ENCODE measurements at regions not wholly inside any gene's neighbourhood (a gene's known extent, or its start where the extent isn't known, plus 50 kb on each side); places are given as distances from the start of the nearest gene placed in this dataset.
A peak's percentile ranks its signal among the peaks of the same experiment; 100 is the strongest.

DNA sequence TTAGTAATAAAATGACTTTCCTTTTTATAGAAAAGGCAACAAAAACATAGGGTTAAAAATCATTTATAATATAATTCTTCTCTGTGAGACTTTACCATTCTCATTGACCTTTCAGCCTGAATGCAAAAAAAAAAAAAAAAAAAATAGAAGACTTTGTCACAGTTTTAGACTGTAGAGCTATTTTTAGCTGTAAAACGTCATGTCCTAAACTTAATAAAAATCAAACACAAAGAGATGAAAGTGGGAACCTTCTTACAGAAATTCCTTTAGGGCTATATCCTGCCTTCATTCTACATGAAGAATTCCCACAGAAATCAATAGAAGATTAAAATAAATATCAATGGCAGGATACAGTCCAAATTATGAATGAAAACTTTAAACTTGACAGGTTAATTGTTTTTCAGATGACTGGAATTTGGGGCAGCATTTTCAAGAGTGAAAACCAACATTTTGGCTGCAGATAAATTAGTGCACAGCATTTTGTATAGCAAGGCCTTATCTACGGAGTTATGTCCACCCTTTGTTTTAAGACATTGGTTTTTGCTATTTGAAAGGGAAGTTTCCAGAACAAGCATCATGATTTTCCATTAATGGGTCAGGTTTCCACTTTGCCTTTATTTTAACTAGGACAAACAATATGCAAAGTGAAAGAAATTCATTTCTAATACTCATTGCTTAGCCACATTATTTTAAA lies 219.5 kb downstream of the SPCS3 start:
- Histone ChIP-seq H2BK15ac (ENCODE audit: low read depth, poor library complexity, severe bottlenecking) (no peak overlapping the region), H3K4me2 (ENCODE audit: low read length, poor library complexity, severe bottlenecking) (no peak overlapping the region), H3K79me1 (replicated peaks; ENCODE audit: low read length, poor library complexity, severe bottlenecking) (no peaks in the 10 kb centered on the region), H3K4me1 (ENCODE audit: control insufficient read depth, insufficient read depth, low read depth, low read length) (no peaks in the 10 kb centered on the region), H2AFZ (ENCODE audit: low read depth, low read length) (no peak overlapping the region), H4K8ac (ENCODE audit: low read length) (no peak overlapping the region), H3K9me3 (ENCODE audit: control insufficient read depth, low read length) (no peaks in the 10 kb centered on the region), H4K91ac (ENCODE audit: low read length) (no peak overlapping the region), H3K27ac (ENCODE audit: low read length, poor library complexity, severe bottlenecking) (no peak overlapping the region), H2BK12ac (ENCODE audit: low read length in 2 of 2) (no peak overlapping the region), H2AK5ac (ENCODE audit: low read length, severe bottlenecking) (no peak overlapping the region), H3K23ac (ENCODE audit: low read length in 2 of 2) (no peak overlapping the region), H3K18ac (ENCODE audit: low read depth in 1 of 2, low read length in 2 of 2) (no peak overlapping the region), H3K9ac (ENCODE audit: low read length) (peak overlapping the region; percentile 62), H3K14ac (ENCODE audit: low read length in 2 of 2) (no peak overlapping the region), H3K36me3 (ENCODE audit: control insufficient read depth in 1 of 2, insufficient read depth in 2 of 2, low read depth in 1 of 2, low read length in 2 of 2) (no peaks in the 10 kb centered on the region), H3K4me3 (ENCODE audit: insufficient read depth in 1 of 2, low read depth in 1 of 2, low read length in 2 of 2) (no peak overlapping the region), H2BK120ac (ENCODE audit: low read depth, low read length) (no peak overlapping the region), H2BK5ac (ENCODE audit: low read depth, low read length, poor library complexity, severe bottlenecking) (no peak overlapping the region), H3K4ac (ENCODE audit: low read depth in 1 of 2, low read length in 2 of 2) (no peak overlapping the region), H3K27me3 (ENCODE audit: control insufficient read depth in 1 of 2, insufficient read depth in 1 of 2, low read length in 2 of 2) (no peaks in the 10 kb centered on the region)
- WGBS: 100% methylated on average over 1 of the region's 2 CpGs
- no peak for DNase-seq

DNA sequence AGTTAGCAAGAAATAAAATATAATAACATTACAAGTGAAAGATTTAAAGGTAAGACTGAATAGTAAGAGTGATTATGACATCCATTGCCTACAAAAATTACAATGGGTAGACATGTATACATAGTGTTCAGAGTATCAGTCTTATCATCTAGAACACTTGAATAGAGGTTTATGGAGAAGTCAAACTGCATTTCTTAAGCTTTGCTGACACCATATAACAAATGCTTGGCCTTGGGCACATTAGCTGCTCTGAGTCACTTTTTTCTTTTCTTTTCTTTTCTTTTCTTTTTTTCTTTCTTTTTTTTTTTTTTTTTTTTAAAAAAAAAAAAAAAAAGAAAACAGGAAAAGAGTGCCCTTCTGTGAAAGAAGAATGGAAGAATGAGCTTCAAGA lies 220.0 kb downstream of the SPCS3 start:
- Histone ChIP-seq H3K9me3 (ENCODE audit: control insufficient read depth, low read length) (no peaks in the 10 kb centered on the region), H4K8ac (ENCODE audit: low read length) (no peak overlapping the region), H3K36me3 (ENCODE audit: control insufficient read depth in 1 of 2, insufficient read depth in 2 of 2, low read depth in 1 of 2, low read length in 2 of 2) (no peaks in the 10 kb centered on the region), H3K4me1 (ENCODE audit: control insufficient read depth, insufficient read depth, low read depth, low read length) (no peaks in the 10 kb centered on the region), H2AFZ (ENCODE audit: low read depth, low read length) (no peak overlapping the region), H2BK12ac (ENCODE audit: low read length in 2 of 2) (no peak overlapping the region), H3K9ac (ENCODE audit: low read length) (no peak overlapping the region), H2BK120ac (ENCODE audit: low read depth, low read length) (no peak overlapping the region), H3K79me1 (replicated peaks; ENCODE audit: low read length, poor library complexity, severe bottlenecking) (no peaks in the 10 kb centered on the region), H3K23ac (ENCODE audit: low read length in 2 of 2) (no peak overlapping the region), H3K18ac (ENCODE audit: low read depth in 1 of 2, low read length in 2 of 2) (no peak overlapping the region), H3K4me3 (ENCODE audit: insufficient read depth in 1 of 2, low read depth in 1 of 2, low read length in 2 of 2) (no peak overlapping the region), H2BK5ac (ENCODE audit: low read depth, low read length, poor library complexity, severe bottlenecking) (no peak overlapping the region), H2BK15ac (ENCODE audit: low read depth, poor library complexity, severe bottlenecking) (no peak overlapping the region), H4K91ac (ENCODE audit: low read length) (no peak overlapping the region), H3K4ac (ENCODE audit: low read depth in 1 of 2, low read length in 2 of 2) (no peak overlapping the region), H2AK5ac (ENCODE audit: low read length, severe bottlenecking) (no peak overlapping the region), H3K27me3 (ENCODE audit: control insufficient read depth in 1 of 2, insufficient read depth in 1 of 2, low read length in 2 of 2) (no peaks in the 10 kb centered on the region), H3K4me2 (ENCODE audit: low read length, poor library complexity, severe bottlenecking) (no peak overlapping the region), H3K14ac (ENCODE audit: low read length in 2 of 2) (no peak overlapping the region), H3K27ac (ENCODE audit: low read length, poor library complexity, severe bottlenecking) (no peak overlapping the region)
- peak; percentile 62 for DNase-seq

DNA sequence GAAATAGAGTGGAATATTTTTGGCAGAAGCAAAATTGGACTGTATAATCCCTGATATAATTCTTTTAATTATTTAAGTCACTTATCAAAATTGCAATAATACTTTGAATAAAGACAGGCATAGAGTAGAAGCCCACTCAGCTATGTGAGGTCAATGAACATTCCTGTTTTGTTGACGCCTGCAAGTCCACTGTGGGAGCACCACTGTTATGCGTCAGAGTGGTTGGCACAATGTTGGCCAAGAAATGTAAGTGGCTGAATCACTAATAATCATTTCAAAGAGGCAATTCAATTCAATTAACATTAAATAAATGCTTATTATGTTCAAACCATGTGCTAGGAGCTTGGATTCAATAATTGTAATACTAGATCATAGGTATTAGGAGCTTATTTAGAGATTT lies 221.0 kb downstream of the SPCS3 start:
- 71% methylated on average over 2 of the region's 2 CpGs for WGBS
- H2BK5ac ChIP-seq (ENCODE audit: low read depth, low read length, poor library complexity, severe bottlenecking): no peak overlapping the region

DNA sequence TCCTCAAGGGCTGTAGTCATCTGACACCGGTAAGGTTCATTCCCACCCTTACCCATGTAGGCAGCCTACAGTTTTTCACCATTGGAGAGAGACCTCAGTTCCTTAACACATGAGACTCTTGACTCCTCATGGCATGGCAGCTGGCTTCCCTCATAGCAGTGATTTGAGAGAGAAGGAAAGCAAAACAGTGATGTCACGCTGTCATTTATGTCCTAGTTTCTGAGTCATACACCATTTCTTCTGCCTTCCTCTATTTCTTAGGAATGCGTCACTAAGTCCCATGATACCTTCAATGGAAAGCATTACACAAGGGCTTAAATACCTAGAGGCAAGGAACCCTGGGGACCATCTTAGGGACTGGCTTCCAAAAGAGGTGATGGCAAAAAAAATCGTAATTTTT lies 226.1 kb downstream of the SPCS3 start:
- H3K79me1 ChIP-seq (replicated peaks; ENCODE audit: low read length, poor library complexity, severe bottlenecking): no peaks in the 10 kb centered on the region
- H2BK12ac ChIP-seq (ENCODE audit: low read length in 2 of 2): no peak overlapping the region
- H2AFZ ChIP-seq (ENCODE audit: low read depth, low read length): no peak overlapping the region
- H3K14ac ChIP-seq (ENCODE audit: low read length in 2 of 2): no peak overlapping the region
- no peaks in the 10 kb centered on the region for H3K27me3 ChIP-seq (ENCODE audit: control insufficient read depth in 1 of 2, insufficient read depth in 1 of 2, low read length in 2 of 2)
- DNase-seq: peak; percentile 80
- WGBS: 66% methylated on average over 2 of the region's 4 CpGs
- H3K4me3 ChIP-seq (ENCODE audit: insufficient read depth in 1 of 2, low read depth in 1 of 2, low read length in 2 of 2): no peak overlapping the region
- H4K91ac ChIP-seq (ENCODE audit: low read length): no peak overlapping the region
- no peak overlapping the region for H4K8ac ChIP-seq (ENCODE audit: low read length)
- no peak overlapping the region for H3K27ac ChIP-seq (ENCODE audit: low read length, poor library complexity, severe bottlenecking)
- H3K9me3 ChIP-seq (ENCODE audit: control insufficient read depth, low read length): no peaks in the 10 kb centered on the region
- no peak overlapping the region for H2BK5ac ChIP-seq (ENCODE audit: low read depth, low read length, poor library complexity, severe bottlenecking)
- peak overlapping the region in 1 of 2 experiments; percentile 9 for H3K23ac ChIP-seq (ENCODE audit: low read length in 2 of 2)
- no peak overlapping the region for H2BK120ac ChIP-seq (ENCODE audit: low read depth, low read length)
- H3K18ac ChIP-seq (ENCODE audit: low read depth in 1 of 2, low read length in 2 of 2): peak overlapping the region in 1 of 2 experiments; percentile 23
- H3K4me2 ChIP-seq (ENCODE audit: low read length, poor library complexity, severe bottlenecking): no peak overlapping the region
- H3K4me1 ChIP-seq (ENCODE audit: control insufficient read depth, insufficient read depth, low read depth, low read length): peaks cover 1% of the 10 kb centered on the region
- H3K36me3 ChIP-seq (ENCODE audit: control insufficient read depth in 1 of 2, insufficient read depth in 2 of 2, low read depth in 1 of 2, low read length in 2 of 2): no peaks in the 10 kb centered on the region
- H2AK5ac ChIP-seq (ENCODE audit: low read length, severe bottlenecking): no peak overlapping the region
- H3K9ac ChIP-seq (ENCODE audit: low read length): no peak overlapping the region
- H2BK15ac ChIP-seq (ENCODE audit: low read depth, poor library complexity, severe bottlenecking): no peak overlapping the region
- H3K4ac ChIP-seq (ENCODE audit: low read depth in 1 of 2, low read length in 2 of 2): no peak overlapping the region

More for the DNA sequence above, 221.0 kb downstream of the SPCS3 start:
- Histone ChIP-seq H2BK12ac (ENCODE audit: low read length in 2 of 2) (no peak overlapping the region), H4K91ac (ENCODE audit: low read length) (no peak overlapping the region), H3K79me1 (replicated peaks; ENCODE audit: low read length, poor library complexity, severe bottlenecking) (no peaks in the 10 kb centered on the region), H2BK120ac (ENCODE audit: low read depth, low read length) (peak overlapping the region; percentile 3), H4K8ac (ENCODE audit: low read length) (no peak overlapping the region), H3K18ac (ENCODE audit: low read depth in 1 of 2, low read length in 2 of 2) (no peak overlapping the region), H3K9ac (ENCODE audit: low read length) (no peak overlapping the region), H3K4me2 (ENCODE audit: low read length, poor library complexity, severe bottlenecking) (no peak overlapping the region), H3K9me3 (ENCODE audit: control insufficient read depth, low read length) (no peaks in the 10 kb centered on the region), H2BK15ac (ENCODE audit: low read depth, poor library complexity, severe bottlenecking) (no peak overlapping the region), H3K27me3 (ENCODE audit: control insufficient read depth in 1 of 2, insufficient read depth in 1 of 2, low read length in 2 of 2) (no peaks in the 10 kb centered on the region), H2AK5ac (ENCODE audit: low read length, severe bottlenecking) (no peak overlapping the region), H3K14ac (ENCODE audit: low read length in 2 of 2) (no peak overlapping the region), H3K23ac (ENCODE audit: low read length in 2 of 2) (no peak overlapping the region), H3K4ac (ENCODE audit: low read depth in 1 of 2, low read length in 2 of 2) (no peak overlapping the region), H3K4me3 (ENCODE audit: insufficient read depth in 1 of 2, low read depth in 1 of 2, low read length in 2 of 2) (no peak overlapping the region), H2AFZ (ENCODE audit: low read depth, low read length) (no peak overlapping the region), H3K27ac (ENCODE audit: low read length, poor library complexity, severe bottlenecking) (no peak overlapping the region), H3K4me1 (ENCODE audit: control insufficient read depth, insufficient read depth, low read depth, low read length) (no peaks in the 10 kb centered on the region), H3K36me3 (ENCODE audit: control insufficient read depth in 1 of 2, insufficient read depth in 2 of 2, low read depth in 1 of 2, low read length in 2 of 2) (no peaks in the 10 kb centered on the region)
- DNase-seq: no peak

Data from mesenchymal stem cell (in vitro differentiated cells and primary cell).